ENCODE measurements at regions not wholly inside any gene's neighbourhood (a gene's known extent, or its start where the extent isn't known, plus 50 kb on each side); places are given as distances from the start of the nearest gene placed in this dataset.

DNA sequence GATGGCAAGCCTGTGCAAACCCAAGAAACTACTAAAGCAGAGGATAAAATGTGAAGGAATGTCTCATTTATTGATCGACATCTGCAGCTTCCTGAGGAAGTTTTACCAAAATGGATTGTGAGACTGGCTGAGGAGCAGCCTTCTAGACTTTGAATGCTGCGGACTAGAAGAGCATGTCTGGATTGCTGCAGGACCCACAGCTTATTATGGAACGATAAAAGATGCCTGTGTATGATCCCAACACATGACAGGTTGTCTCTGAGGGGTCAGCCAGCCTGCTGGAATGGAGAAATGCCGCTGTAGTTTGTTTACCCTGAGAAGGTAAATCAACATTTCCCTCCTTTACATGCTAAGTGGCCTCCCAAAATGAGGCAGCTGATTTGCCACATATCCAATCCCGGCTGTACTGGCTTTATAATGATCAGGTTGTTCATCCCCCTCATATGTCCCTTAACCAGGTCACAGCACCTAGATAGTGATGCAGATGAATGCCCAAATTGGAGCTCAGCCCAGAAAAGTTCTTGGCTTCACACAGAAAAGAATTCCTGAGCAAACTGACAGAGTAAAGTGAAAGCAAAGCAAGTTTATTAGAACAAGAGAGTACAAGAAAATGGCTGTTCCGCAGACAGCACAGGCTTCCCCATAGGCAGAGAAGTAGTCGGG is 63.9 kb downstream of the IL12A start:
- TF ChIP-seq POLR2A (IDR thresholded peaks at IDR 0.05; ENCODE audit: extremely low read depth, insufficient read length) (no peak), MAX (IDR thresholded peaks at IDR 0.05; ENCODE audit: low read depth, low read length) (no peak)
- TF ChIP-seq, protein P1, sequence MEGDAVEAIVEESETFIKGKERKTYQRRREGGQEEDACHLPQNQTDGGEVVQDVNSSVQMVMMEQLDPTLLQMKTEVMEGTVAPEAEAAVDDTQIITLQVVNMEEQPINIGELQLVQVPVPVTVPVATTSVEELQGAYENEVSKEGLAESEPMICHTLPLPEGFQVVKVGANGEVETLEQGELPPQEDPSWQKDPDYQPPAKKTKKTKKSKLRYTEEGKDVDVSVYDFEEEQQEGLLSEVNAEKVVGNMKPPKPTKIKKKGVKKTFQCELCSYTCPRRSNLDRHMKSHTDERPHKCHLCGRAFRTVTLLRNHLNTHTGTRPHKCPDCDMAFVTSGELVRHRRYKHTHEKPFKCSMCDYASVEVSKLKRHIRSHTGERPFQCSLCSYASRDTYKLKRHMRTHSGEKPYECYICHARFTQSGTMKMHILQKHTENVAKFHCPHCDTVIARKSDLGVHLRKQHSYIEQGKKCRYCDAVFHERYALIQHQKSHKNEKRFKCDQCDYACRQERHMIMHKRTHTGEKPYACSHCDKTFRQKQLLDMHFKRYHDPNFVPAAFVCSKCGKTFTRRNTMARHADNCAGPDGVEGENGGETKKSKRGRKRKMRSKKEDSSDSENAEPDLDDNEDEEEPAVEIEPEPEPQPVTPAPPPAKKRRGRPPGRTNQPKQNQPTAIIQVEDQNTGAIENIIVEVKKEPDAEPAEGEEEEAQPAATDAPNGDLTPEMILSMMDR (IDR thresholded peaks at IDR 0.05; ENCODE audit: low read depth, low read length): no peak
